ENCODE measurements at regions not wholly inside any gene's neighbourhood (a gene's known extent, or its start where the extent isn't known, plus 50 kb on each side); places are given as distances from the start of the nearest gene placed in this dataset.

- Histone ChIP-seq H3K36me3 (ENCODE audit: insufficient read depth, low read length) (no peaks in the 10 kb centered on the region), H3K4me2 (ENCODE audit: low read depth, low read length, poor library complexity, severe bottlenecking) (no peak overlapping the region), H3K9me2 (replicated peaks; ENCODE audit: low read depth, low read length) (no peaks in the 10 kb centered on the region), H3K27me3 (ENCODE audit: insufficient read depth, low read length, poor library complexity, severe bottlenecking) (peaks cover 6% of the 10 kb centered on the region), H3K9ac (ENCODE audit: low read depth, low read length, poor library complexity, severe bottlenecking) (no peak overlapping the region), H3K9me3 (ENCODE audit: insufficient read depth, low read depth, low read length) (no peaks in the 10 kb centered on the region), H3K79me2 (ENCODE audit: insufficient read depth, low read length) (no peaks in the 10 kb centered on the region), H3K4me3 (ENCODE audit: low read length, poor library complexity, severe bottlenecking) (no peak overlapping the region), H2AFZ (ENCODE audit: low read length) (no peak overlapping the region), H3F3A (ENCODE audit: low read depth) (no peaks in the 10 kb centered on the region), H3K4me1 (ENCODE audit: insufficient read depth, low read length, poor library complexity, severe bottlenecking) (peaks cover 1% of the 10 kb centered on the region), H4K20me1 (ENCODE audit: insufficient read depth, low read length, poor library complexity, severe bottlenecking) (no peaks in the 10 kb centered on the region)
- no peak for TF ChIP-seq EZH2phosphoT487 (IDR thresholded peaks at IDR 0.05; ENCODE audit: borderline replicate concordance)
Measured at GRCh38 chr12:25861226-25861625, 97.3 kb upstream of the RASSF8 start.

- Histone ChIP-seq H3K36me3 (ENCODE audit: insufficient read depth, low read length) (no peaks in the 10 kb centered on the region), H3K4me3 (ENCODE audit: low read length, poor library complexity, severe bottlenecking) (no peak overlapping the region), H3K79me2 (ENCODE audit: insufficient read depth, low read length) (no peaks in the 10 kb centered on the region), H3K9me2 (replicated peaks; ENCODE audit: low read depth, low read length) (no peaks in the 10 kb centered on the region), H2AFZ (ENCODE audit: low read length) (no peak overlapping the region), H3K4me2 (ENCODE audit: low read depth, low read length, poor library complexity, severe bottlenecking) (no peak overlapping the region), H3K9ac (ENCODE audit: low read depth, low read length, poor library complexity, severe bottlenecking) (no peak overlapping the region), H3K9me3 (ENCODE audit: insufficient read depth, low read depth, low read length) (peaks cover 5% of the 10 kb centered on the region; the same call in 1 of the 2 replicates), H4K20me1 (ENCODE audit: insufficient read depth, low read length, poor library complexity, severe bottlenecking) (no peaks in the 10 kb centered on the region), H3F3A (ENCODE audit: low read depth) (no peaks in the 10 kb centered on the region), H3K27me3 (ENCODE audit: insufficient read depth, low read length, poor library complexity, severe bottlenecking) (no peaks in the 10 kb centered on the region), H3K4me1 (ENCODE audit: insufficient read depth, low read length, poor library complexity, severe bottlenecking) (peaks cover 16% of the 10 kb centered on the region)
- TF ChIP-seq CTCF (conservative IDR thresholded peaks at IDR 0.05; ENCODE audit: low read length): no peak
- no peak for TF ChIP-seq EZH2phosphoT487 (IDR thresholded peaks at IDR 0.05; ENCODE audit: borderline replicate concordance)
Measured at GRCh38 chr12:25864306-25865276, 93.9 kb upstream of the RASSF8 start.

- no peaks in the 10 kb centered on the region for H3K36me3 ChIP-seq (ENCODE audit: insufficient read depth, low read length)
- H3K4me3 ChIP-seq (ENCODE audit: low read length, poor library complexity, severe bottlenecking): no peak overlapping the region
- peak overlapping the region; percentile 36 for H3K4me2 ChIP-seq (ENCODE audit: low read depth, low read length, poor library complexity, severe bottlenecking)
- no peaks in the 10 kb centered on the region for H3K79me2 ChIP-seq (ENCODE audit: insufficient read depth, low read length)
- no peaks in the 10 kb centered on the region for H3K9me2 ChIP-seq (replicated peaks; ENCODE audit: low read depth, low read length)
- H3K27me3 ChIP-seq (ENCODE audit: insufficient read depth, low read length, poor library complexity, severe bottlenecking): no peaks in the 10 kb centered on the region
- no peak overlapping the region for H3K9ac ChIP-seq (ENCODE audit: low read depth, low read length, poor library complexity, severe bottlenecking)
- H3K4me1 ChIP-seq (ENCODE audit: insufficient read depth, low read length, poor library complexity, severe bottlenecking): peaks cover 16% of the 10 kb centered on the region
- H3F3A ChIP-seq (ENCODE audit: low read depth): no peaks in the 10 kb centered on the region
- 0 out of 2 replicates have a peak overlapping the region, but pooled peaks have one; percentile 2 for H2AFZ ChIP-seq (ENCODE audit: low read length)
- no peaks in the 10 kb centered on the region for H4K20me1 ChIP-seq (ENCODE audit: insufficient read depth, low read length, poor library complexity, severe bottlenecking)
- peaks cover 5% of the 10 kb centered on the region; the same call in 1 of the 2 replicates for H3K9me3 ChIP-seq (ENCODE audit: insufficient read depth, low read depth, low read length)
- TF ChIP-seq CTCF (conservative IDR thresholded peaks at IDR 0.05; ENCODE audit: low read length) (no peak), EZH2phosphoT487 (IDR thresholded peaks at IDR 0.05; ENCODE audit: borderline replicate concordance) (no peak)
Measured at GRCh38 chr12:25866586-25867378, 91.7 kb upstream of the RASSF8 start.

All from Loucy (cell line).